Adrenal gland (tissue), 5 donors: ENCODE measurements at regions not wholly inside any gene's neighbourhood (a gene's known extent, or its start where the extent isn't known, plus 50 kb on each side); places are given as distances from the start of the nearest gene placed in this dataset.

Source experiments
- CTCF ChIP-seq, 6 experiments: fragments of 450-650 bp in 4 of 6; fragments of 200-600 bp in 2 of 6; sonication (generic) in 1 of 6; IDR thresholded peaks; 1 replicate in 5 of 6; 2 replicates in 1 of 6; pipeline versions ENCODE4 v1.5.1 to v1.8.0; 2016 to 2021; ENCODE audit warnings: antibody characterized with exemption in 6 of 6, mild to moderate bottlenecking in 2 of 6, moderate library complexity in 1 of 6
- POLR2A ChIP-seq, 2 donors: fragments of 450-650 bp; IDR thresholded peaks; one replicate each; pipeline ENCODE4 v1.6.1; 2017; ENCODE audit warnings: antibody characterized with exemption in 2 of 2, mild to moderate bottlenecking in 2 of 2, moderate library complexity in 1 of 2
- donor health status: DM: no; HTN: no; CAD: no.

DNA sequence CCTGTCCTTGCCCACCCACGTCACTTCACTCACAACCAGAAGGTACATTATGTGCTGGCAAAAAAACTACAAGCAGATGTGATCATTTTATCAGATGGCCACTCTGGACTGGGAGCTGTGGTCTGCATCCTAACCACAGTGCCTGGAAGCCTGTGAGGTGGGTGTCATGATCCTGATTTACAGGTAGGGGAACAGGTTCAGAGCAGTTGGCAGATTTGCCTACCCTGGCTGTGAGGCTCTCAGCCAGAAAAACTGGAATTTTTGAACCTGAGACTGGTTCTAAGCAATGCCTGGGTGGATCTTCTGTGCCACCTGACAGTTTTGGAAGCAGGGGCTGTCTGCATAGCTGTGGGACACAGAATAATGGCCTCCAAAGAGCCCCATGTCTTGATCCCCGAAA lies 150.8 kb downstream of the SYF2 start:
- TF ChIP-seq POLR2A (IDR thresholded peaks at IDR 0.05) (no peak), CTCF (IDR thresholded peaks at IDR 0.05) (no peak)
